Activated CD4-positive, alpha-beta T cell treated with anti-CD3 and anti-CD28 coated beads for 1 hour (primary cell): ENCODE measurements at regions not wholly inside any gene's neighbourhood (a gene's known extent, or its start where the extent isn't known, plus 50 kb on each side); places are given as distances from the start of the nearest gene placed in this dataset.

ENCODE experiments used
- DNase-seq: peaks from one replicate; pipeline ENCODE4 v3.0.0-alpha.2; 2020

DNA sequence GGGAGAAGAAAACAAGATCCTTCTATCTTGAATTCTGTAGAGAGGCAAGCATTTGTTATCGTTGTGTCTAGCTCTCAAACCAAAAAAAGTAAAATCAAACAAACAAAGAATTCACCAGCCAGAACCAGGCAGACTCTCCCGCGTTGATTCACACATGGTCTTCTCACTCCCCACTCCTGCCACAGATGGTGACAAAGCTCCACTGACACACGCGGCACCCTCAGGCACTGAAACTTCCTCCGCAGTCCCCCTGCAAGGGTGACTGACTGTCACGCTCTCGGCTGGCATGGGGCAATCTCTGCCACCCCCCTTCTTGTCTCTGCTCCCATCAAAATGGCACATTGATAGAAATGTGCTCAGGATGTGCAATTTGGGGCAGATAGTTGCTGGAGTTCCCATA, 304.9 kb downstream of the DHX15 start:
- no peak for DNase-seq

DNA sequence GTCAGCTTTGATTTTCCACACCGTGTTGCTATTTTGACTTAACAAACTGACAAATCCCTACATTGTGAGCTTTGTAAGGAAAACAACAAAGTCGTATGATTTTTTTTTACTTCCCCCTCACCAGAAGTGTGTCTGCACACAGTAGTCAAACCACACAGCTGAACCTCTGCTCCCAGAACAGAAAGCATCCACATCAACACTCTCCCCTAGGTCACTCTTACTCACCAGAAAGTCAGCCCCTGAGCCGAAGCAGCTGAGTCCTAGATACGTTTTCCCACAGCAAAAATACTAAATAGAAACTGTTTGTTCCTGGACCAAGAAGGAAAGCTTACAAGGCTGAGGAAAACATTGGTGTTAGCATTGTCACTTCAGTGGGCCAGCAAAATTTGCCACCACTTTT, 305.7 kb downstream of the DHX15 start:
- no peak for DNase-seq

DNA sequence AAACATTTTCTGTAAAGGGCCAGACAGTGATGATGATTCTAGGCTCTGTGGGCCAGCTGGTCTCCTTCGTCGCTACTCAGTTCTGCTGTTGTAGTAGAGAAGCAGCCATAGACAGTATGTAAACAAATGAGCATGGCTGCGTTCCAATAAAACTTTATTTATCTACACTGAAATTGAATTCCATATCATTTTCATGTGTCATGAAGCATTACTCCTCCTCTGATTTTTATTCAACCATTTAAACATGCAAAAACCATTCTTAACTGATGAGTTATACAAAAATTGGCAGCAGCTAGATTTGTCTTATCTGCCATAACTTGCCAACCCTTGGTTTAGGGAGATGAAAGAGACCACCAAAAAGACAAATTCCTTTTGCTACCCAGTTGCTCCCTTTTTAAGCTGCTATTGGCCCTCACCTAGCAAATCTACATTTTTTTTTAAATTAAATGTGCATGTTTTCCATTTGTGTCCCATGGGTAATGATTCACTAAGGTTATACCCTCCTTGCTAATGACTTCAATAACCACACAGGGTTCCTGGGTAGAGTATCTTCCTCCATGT, 309.9 kb downstream of the DHX15 start:
- no peak for DNase-seq

DNA sequence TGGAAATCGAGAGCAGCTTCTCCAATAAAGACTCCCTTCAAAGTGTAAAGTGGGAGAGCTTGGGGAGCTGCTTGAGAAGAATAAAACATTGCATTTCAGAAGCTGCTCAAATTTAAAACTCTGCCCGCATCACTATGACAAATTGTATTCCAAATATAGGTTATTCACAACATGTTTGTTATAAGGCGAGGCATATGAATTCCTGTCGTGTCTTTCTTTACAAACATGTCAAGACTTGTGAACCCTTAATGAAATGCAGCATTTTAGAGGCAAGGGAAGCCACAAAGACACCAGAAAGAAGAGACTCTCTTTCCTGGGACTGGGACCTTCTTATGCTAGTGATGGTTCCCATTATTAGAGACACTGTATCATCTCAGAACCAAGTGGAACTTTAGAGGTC, 311.2 kb downstream of the DHX15 start:
- no peak for DNase-seq

DNA sequence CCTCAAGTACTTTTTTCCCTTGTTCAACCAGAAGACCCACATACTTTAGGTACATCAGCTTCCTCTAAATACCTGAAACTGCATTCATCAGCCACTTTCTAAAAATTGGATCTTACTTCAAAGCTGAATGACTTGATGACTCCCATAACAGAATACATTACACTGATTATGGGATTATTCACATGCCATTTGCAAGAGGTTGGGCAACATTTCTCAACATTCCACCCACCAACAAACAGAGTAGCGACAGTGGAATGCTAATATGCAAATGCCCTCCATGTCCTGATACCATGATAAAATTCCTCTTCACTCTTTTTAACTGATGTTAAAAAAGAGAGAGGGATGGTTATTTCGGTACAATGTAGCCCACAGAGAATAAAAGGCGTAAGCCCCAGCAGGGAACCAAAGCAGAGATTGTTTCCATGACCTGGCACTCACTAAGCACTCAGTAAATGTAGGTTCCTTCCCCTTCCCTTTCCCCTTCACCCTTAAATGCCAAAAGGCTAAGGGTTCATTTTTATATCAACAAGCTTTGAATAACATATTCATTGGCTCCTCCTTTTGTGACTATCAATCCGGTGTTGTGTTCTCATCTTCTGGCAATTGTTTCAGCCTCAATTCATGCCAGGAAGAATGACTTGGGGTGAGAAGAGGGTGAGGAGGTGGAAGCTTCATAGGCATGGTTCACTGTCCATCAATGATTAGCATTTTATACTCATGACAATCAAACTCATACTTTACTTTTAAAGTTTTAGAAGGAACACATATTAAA, 317.2 kb downstream of the DHX15 start:
- no peak for DNase-seq

DNA sequence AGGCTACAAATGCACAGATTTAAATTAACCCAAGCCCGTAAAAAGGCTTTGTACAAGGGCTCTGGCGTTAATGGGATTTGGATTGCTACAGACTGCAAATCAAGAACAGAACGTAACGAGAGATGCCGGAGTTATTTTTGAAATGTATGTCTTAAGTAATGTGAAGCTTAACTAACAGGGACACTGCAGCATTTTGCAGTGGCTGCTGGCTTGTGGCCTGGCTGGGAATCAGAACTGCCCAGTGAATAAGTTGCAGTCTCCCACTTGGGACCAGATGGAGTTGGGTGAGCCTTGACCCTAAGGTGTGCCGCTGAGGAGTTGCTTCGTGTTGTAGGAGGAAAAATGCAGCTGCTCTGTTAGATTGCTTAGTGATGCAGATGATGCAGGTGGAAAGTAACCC, 318.4 kb downstream of the DHX15 start:
- no peak for DNase-seq

DNA sequence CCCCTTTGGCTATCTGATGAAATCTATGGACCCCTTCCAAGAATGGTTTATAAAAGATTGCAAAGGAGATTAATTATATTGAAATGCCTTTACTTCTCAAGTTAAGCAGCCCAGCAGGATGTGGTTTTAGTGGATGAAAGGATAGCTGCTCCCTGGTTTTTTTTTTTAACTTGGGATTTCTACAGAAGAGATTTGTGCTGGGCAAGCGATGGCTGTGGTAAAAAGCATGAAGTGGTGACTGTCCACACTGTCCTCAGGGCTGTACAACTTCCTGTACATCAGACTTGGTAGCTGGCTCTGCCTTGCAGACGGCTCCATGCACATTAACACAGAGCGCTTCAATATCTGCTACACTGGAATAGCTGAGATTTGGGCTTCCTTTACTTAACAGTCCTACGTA, 321.7 kb downstream of the DHX15 start:
- no peak for DNase-seq

DNA sequence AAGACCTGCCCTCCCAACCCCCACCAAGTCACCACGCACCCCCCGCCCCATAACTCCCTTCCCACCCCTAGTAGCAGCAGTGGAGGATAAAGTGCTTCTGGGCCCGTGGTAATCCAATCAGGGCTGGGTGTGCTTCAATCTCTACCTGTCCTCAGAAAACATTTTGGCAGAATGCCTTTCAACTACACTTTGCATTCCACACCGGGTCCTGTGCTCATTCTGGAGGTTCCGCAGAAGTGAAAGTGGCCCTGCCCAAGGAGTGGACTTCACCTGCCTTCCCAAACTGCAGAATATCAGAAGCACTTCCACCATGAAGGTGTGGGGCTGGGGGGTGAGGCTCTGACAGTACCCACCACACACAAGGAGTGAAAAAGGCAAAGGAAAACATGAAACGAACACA, 322.3 kb downstream of the DHX15 start:
- no peak for DNase-seq

DNA sequence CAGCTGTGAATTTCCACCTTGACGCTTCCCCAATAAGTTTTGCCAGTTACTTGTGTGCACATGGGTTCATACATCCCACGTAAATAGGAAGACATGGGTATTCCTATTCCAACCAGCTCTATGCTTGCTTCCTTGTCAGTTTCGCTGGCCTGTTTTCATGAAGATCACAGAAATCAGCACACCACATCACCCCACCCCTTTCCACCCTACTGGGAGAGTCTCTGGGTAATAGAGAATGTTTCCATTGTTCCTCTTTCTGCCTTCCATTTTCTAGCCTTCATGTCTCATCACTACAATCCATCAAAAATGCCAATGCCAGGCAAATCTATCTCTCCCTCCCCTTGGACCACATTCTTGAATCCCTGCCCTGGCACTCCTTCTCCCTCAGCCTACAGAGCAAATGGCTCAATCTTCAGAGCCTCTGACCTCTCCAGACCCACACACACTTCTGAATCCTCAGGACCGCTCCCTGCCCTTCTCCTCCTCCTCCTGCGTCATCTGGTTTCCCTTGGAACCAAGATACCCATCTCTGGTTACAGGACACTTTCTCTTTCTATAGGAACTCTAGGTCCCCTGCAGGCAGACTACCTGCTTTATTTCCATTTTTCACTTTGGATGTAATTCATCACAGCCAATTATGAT, 323.3 kb downstream of the DHX15 start:
- no peak for DNase-seq

DNA sequence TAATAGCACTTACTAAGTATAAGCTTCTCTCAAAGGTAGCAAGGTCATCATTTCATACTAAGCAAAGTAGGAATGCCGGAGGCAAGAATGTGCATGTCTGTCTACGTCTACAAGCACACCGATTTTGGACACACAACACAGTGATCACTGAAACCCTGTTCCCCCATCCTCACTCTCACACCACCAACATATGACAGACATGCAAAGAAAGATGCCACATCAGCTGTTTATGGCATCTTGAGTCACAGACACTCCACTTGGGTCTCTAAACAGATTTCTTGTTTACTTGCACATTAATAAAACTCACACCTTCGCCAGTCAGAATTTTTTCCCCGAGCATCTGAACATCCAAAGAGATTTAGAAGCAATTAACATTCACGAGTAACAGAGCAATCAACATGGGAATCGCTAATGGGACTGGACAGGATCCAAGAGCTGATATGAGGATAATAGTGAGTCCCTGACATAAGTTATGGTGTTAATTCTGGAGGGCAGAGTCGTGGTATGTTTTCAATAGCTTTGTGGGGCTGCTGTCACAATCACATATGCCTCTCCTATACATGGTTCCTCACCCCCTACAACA, 324.1 kb downstream of the DHX15 start:
- DNase-seq, result no peak

DNA sequence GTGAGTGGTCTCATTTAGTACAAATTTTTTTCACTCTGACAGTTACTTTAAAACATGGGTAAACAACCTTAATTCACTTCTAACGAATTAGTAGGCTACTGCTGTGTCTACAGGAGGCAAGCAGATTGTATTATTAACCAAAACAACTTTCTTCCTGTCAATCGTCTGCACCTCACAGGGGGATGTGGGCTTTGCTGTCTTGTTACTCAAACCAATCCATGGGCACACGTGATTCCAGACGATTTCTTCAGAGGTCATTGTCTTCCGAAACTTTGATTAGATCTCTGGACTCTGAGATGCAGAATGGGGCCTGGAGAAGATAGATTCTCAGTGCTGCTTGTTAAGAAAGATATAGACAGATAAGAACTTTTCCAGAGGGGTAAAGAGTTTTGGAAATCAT, 327.8 kb downstream of the DHX15 start:
- no peak for DNase-seq

DNA sequence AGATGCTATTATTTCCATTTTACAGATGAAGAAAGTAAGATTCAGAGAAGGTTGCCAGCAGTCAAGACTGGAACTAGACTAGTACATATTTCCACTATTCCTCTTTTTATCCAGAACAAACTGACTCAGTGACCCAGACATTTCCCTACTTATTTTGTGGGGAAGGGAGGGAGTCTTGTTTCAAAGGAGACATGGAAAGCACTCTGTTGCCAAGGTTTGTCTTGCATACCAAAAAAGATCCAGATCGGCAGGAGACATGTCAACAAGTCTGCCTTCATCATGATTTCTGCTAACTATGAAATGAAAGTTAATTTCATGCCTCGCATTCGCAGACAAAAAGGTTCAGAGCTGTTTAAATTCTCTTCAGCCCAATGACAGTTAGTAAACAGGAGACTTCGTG, 328.3 kb downstream of the DHX15 start:
- DNase-seq, result no peak

DNA sequence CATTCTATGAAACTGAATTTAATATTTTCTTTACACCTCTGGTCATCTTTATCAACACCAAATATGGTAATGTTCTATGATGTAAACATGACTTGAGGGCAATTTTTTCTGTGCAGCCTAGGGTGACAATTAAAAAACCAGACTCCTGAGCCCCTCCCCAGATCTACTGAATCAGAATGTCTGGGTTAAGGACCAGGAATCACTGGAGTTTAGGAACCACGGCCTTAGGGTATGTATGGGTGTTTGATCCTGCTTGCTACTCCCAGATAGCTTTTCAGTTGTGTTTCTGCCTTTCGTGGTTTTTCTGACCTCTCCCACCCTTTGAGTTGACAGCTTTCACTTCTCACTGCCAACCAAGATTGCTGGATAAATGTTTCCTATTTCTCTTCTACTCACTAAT, 332.2 kb downstream of the DHX15 start:
- DNase-seq, result no peak

DNA sequence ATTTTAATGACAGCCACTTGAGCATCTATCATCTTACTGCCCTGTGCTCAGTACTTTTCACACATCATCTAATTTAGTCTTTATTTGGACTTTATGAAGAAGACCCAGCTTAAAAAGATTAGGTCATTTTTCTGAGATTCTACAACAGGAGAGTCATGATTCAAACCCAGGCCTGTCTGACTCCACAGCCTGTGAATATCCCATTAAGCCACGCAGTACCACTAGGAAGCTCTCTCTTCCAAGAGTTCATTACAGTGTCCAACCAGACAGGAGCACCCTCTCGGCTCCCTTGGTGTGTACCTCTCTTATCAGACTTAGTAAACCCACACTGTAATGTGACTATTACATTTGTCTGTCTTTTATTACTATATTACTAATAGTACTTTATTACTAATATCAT, 332.8 kb downstream of the DHX15 start:
- no peak for DNase-seq

DNA sequence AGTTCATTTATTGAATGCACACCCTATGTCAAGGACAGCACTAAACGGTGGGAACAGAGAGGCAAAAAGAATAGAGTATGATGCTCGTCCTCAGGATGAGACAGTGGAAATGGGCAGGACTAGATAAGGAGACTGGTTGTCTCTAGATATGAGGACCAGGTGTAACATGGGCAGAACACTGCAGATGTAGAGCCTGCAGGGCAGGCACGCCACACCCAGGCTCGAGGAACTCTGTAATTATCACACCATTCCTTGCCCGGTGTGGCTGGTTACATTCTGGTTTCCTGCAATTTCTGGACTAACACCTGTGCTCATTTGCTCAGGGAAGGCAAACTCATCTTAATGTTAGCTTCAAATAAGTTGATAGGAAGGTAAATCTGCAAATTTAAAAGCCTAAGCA, 334.4 kb downstream of the DHX15 start:
- DNase-seq, result no peak

DNA sequence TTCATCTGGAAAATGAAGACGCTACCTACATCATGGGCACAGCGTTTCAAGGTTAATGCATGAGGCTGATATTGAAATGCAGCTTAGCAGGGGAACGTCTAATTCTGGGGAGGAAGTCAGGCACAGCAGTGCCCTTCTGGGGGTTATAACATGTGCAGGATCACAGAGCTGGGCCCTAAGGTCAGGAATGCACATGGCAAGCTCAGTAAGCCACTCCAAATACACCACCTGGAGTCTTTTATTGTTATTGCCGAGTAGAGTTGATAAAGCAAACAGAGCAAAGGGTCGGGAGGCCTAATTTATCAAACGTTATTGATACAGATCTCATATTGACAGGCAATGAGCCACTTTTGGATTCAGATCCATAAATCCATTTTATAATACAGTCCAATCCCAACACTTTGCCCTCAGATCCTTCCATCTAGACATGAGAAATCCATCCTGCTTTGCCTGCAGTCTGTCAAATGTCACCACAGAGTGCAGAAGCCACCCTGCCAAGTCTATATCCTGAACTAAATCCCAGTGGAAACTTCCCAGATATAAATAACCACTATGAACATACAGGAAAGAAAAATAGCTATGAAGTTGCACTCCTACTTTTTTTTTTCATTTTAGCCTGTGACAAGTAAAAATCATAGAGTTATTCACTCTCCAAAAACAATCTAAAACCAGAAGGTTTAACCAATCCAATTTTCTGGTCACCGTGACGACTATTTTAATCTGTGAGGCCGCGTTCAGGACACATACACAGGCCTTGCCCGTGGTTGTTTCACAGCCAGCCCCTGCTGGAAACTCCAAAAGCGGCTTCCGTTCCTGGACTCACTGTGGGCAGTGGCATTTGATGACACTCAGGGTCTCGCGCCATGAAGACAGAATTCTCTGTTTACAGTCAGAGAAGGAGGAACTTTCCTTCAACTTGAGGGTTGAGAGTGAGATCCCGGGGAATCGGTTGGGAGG, 335.4 kb downstream of the DHX15 start:
- no peak for DNase-seq

DNA sequence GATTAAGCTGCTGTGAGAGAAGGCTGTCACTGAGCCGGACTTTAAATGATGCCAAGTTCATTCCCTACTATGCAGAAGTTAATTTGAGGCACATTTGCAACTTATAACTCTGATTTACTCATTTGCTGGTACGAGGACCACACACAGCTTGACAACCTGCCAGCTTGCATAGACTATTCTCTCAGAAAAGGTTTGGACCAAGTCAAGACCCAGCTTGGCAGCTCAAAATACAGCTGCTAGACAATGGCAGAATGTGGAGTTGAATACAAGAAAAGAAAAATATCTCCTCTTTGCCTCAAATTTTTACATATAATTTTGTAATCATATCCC, 338.9 kb downstream of the DHX15 start:
- DNase-seq, result no peak

DNA sequence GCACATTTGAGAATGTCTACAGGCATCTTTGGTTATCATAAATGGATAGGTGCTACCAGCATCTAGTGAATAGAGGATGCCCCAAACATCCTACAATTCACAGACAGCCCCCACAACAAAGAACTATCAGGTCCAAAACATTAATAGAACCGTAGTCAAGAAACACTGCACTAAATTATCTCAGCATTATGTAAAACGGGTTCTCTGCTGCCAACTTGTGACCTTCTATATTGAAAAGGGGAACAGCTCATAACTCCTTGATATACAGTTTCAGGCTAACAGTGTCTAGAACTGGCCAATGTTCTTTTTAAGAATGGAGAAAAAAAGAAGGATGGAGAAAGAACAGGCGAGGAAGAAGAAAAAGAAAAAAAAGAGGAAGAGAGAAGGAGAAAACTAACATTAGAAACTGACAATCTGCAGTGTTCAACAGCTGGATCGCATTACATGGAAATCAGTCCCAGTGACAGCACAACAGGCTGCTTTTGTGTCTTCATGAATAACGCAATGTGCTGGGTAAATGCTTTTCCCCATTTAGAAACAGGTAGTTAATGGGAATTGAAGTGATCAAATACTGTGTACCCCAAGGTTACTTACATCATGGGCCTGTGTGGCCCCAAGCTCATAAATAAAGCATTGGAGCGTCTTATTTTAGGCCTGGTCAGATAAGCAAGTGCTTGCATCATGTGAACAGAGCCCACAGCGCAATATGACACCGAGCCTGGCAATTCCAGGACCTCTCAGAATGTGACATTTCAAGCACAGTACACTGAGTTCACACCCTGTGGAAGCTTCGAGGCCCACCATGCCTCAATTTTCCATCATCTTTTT, 339.5 kb downstream of the DHX15 start:
- DNase-seq, result no peak

DNA sequence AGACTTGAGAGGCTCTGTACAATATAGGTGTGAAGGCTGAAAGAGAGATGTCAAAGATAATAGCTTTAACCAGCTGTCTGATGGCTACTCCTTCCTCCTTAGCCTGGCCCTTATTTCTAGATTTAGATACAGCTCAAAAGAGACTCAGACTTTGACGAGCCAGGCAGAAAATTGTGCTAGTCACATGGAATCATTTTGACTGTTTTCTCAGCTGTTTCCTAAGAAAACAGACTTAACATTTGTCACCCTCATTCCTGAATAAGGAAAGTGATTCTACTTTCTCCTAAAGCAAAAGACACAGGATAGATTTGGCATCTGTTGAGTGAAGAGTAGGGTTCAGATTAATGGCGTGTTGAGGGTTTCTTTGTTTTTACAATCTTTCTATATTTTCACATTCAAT, 340.7 kb downstream of the DHX15 start:
- DNase-seq, result no peak

DNA sequence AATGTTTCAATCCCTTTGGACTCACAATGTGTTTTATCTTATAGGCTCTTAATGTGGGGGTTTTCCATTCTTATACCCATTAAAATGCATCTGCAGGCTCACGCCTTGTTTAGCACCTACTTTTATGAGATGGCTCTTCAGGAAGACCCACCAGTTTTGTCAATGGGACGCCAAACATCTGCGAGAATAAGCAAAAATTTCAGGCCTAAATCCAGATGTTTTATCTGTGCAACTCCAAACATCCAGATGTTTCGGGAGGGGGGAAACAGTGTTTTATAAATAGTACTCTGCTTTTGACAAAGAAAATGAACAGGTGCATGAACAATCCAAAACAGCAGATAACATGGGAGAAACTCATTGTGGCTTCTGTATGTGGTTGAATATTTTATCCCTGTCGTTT, 342.8 kb downstream of the DHX15 start:
- DNase-seq, result no peak

DNA sequence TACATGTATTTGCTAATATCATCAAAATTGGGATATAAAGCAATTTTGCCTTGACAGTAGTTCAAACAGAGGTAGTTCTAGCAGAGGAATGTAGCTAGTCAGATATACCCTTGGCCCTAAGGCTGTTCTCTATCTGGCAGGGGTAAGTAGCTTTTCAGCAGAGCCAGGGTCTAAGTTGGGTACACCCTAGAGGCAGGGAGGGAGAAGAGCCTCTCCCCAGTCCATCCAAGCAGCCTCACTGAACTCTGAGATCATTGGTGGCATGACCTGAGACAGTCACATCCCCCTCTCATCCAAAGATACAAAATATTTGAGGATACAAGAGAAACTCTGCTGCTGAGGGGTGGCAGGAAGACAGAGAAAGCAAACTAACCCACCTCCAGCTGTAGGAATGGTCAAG, 343.7 kb downstream of the DHX15 start:
- no peak for DNase-seq

DNA sequence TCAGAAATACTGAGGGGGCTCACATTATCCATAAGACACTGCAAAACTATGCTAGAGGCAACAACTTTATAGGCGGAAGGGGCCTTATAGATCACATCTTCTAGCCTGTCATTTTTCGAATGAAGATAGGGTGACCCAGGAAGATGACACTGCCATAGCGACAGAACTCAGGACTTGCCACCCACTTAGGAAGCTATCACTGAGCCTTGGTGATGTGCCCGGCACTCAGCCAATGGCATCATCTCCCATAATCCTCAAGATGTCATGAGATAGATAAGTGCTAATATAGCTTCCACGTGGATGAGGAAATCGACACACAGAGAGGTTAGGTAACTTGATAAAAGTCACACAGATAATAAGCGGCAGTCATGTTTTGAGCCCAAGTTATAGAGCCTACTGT, 346.6 kb downstream of the DHX15 start:
- no peak for DNase-seq
